SW 1271 (cell line): ENCODE measurements at regions not wholly inside any gene's neighbourhood (a gene's known extent, or its start where the extent isn't known, plus 50 kb on each side); places are given as distances from the start of the nearest gene placed in this dataset.
A peak's percentile ranks its signal among the peaks of the same experiment; 100 is the strongest.
"Not testable (repeated sequence)": the region's sequence is repeated elsewhere in the genome, so short reads cannot be mapped to it uniquely, and the experiment has no call there.

Experiments used
- DNase-seq, 2 experiments: peaks; one replicate each; lab custom pipeline; 2025; lab: John Stamatoyannopoulos, UW

DNA sequence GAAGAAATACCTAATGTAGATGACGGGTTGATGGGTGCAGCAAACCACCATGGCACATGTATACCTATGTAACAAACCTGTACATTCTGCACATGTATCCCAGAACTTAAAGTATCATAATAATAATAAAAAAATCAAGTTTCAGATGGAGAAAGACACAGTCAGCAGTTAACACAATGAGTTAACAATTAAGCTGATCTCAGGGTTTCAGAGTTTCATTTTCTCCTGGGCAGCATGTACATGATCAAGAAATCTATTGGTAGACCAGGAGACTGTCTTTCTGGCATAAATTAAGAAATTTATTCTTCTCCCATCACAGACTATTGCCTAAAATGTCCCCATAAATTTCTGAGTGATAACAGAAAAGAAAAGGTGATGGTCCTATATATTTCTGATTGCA is 155.3 kb downstream of the RAD51AP2 start:
- DNase-seq = no peak

DNA sequence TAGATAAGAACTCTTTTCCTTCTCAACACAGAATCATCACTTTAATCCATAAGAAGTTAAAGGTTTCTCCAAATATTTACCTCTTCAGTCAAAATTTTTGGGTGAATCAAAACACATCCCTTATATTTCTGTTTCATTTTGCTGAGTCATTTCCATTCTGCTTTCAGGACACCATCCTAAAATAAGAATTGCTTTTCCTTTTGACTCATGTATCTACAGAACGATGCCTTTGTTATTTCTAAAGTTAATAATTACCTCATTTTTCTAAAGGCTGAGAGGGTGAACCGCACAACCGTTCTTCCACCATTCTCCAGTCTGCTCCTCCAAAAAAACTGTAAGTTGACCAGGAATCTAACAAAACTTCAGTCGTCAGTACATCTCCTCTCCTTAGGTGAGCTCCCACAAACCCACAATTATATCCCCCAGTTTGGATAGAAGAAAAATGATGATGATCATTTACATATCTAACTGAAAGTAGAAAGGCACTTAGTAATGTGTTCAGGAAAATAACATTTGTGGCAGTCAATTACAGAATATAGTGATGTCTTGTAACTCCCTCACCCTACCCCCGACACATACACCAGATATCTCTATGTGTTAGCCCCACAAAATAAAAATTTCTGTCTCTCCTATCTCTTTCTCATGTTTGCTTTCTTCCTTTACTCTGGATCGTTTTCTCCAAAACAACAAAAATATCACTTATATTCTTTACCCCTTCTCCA is 162.5 kb downstream of the RAD51AP2 start:
- DNase-seq = no peak

GRCh38 chr2:17353263-17353662 is 165.0 kb downstream of the RAD51AP2 start:
- no peak for DNase-seq

DNA sequence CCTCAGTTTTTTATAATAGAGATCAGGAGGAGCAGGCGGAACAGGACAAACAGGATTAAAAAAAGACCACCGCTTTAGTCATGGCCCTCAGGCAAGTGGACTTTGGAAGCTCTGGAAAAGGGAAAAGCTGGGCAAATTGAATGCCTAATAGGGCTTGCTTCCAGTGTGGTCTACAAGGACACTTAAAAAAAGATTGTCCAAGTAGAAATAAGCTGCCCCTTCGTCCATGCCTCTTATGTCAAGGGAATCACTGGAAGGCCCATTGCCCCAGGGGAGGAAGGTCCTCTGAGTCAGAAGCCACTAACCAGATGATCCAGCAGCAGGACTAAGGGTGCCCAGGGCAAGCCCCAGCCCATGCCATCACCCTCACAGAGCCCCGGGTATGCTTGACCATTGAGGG is 175.5 kb downstream of the RAD51AP2 start:
- DNase-seq = not testable (repeated sequence)

GRCh38 chr2:17337507-17337906 is 180.7 kb downstream of the RAD51AP2 start:
- no peak for DNase-seq

- DNase-seq = no peak
Measured at GRCh38 chr2:17336458-17336857, 181.8 kb downstream of the RAD51AP2 start.

DNA sequence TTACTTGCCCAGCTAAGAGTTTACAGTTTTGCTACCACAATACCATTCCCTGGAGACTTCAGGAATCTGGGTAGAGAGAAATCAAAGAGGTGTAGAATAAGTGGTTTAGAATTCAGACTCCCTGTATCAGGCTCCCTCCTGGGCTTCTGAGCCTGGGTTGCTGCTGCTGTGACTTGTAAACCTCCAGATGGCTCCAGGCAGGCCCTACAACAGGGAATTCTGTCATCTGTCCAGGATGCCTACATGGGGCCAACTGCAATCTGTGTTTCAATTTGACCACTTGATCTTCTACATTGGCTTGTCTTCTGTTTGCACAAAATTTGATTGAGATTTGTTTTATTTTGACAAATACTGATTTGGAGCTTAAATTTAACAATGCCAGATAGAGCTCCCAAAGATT is 183.9 kb downstream of the RAD51AP2 start:
- no peak for DNase-seq

- DNase-seq = no peak
Measured at GRCh38 chr2:17331636-17332035, 186.6 kb downstream of the RAD51AP2 start.

GRCh38 chr2:17328161-17328560 is 190.1 kb downstream of the RAD51AP2 start:
- no peak for DNase-seq

DNA sequence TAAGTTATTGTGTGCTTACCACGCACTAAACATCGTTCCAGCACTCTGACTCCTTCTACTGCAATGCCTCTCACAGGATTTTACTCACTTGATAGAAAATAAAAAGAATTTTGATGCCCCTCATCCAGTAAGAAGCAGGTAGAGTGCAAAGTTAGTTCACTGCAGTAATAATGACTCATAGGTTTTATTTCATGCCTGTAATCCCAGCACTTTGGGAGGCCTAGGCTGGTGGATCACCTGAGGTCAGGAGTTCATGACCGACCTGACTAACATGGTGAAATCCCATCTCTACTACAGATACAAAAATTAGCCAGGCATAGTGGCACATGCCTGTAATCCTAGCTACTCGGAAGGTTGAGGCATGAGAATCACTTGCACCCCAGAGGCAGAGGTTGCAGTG is 190.6 kb downstream of the RAD51AP2 start:
- no peak for DNase-seq

- DNase-seq = no peak
Measured at GRCh38 chr2:17326717-17327116, 191.5 kb downstream of the RAD51AP2 start.

DNA sequence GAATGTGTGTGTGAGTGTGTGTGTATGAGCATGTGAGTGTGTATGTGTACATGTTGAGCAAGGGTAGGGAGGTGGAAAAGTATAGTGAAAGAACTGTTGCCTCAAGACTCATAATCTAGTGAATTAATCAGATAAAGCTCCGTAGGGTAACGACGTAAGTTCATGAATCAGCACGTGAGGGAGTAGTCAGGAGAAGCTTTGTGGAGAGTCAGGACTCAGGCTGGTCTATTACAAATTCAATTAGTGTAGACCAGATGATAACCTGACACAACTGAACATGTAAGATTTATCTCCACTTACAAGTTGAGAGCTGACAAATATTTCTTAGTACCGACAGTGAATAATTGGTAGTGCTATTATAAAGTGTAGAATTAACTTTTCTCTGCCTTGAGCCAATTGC is 194.5 kb downstream of the RAD51AP2 start:
- no peak for DNase-seq

DNA sequence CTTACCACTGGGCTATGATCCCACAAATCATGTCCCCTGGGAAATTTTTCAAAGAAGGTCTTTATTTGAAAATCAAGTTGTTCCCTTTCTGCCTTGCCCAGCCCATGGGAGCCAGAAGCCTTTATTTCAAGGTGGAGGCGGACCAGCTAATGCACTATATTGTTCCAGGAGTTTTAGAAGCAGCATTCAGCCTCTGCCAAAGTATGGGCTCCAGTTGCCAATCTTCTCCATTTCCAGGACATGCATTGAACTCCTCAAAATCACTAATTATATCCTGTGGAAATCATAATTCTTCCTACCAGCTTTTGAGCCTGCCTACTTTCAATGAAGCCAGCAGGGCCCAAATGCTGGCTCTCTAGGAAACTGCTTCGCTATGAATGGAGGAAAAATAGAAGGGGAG is 195.8 kb downstream of the RAD51AP2 start:
- DNase-seq = no peak

GRCh38 chr2:17319090-17319489 is 199.2 kb downstream of the RAD51AP2 start:
- DNase-seq = no peak

DNA sequence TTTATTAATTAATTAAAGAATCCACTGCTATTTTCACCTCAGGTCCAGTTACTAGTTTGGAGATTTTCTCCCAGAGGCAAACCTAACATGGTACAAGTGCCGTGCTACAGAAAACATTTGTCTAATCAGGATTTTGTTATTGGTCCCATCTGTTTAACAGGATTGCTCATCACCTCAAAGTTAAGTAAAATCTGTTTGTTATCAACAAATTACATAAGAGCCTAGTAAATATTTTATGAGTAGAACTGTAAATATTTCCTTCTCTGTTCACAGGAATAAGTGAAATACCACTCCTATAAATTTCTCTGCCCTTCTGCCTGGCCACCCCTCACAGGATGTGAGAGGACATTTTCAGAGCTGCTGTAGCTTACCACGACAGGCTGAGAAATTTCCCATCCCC is 200.2 kb downstream of the RAD51AP2 start:
- no peak for DNase-seq

DNA sequence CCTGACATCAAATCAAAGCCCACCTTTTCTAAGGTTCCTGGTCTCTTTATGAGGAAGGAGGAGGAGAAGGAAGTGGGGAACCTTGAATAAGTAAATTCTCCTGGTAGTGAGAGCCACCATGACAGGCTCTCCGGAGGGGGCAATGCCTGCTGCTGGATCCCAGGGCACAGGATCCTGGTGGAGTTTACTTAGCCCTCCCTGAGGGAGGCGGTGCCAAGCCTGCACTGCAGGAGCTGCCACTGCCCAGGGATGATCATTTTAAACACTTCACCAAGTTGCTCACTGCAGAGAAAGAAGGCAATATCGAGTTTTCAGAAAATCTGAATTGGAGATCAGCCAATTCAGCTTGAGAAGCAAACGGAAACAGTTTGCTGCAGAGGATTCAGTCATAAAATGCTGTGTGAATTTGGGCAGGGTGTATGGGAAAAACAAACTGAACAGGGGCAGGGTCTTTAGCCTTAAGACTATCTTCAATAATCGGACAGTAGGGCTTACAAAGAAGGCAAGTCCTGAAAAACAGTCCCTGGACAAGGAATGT is 200.7 kb downstream of the RAD51AP2 start:
- no peak for DNase-seq

DNA sequence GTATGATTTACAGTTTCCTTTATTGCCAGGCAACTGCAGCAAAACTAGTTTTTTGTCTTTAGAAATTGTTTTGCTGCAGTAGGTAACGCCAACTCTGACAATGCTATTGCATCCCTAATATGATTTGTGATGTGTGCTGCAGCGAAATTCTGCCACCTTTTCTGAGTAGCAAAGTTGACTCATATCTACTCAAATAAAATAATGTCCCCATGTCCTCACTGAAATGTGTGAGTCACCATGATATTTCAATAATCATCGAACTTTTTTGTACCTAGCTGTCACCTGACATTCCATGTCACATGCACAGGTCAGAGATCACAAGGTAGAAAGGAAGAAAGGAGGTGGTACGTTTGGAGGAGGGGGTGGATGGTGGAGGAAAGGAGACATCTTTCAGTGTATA is 205.0 kb downstream of the RAD51AP2 start:
- DNase-seq = no peak

- no peak for DNase-seq
Measured at GRCh38 chr2:17311771-17312511, 206.3 kb downstream of the RAD51AP2 start.

- no peak for DNase-seq
Measured at GRCh38 chr2:17311106-17311619, 207.1 kb downstream of the RAD51AP2 start.

DNA sequence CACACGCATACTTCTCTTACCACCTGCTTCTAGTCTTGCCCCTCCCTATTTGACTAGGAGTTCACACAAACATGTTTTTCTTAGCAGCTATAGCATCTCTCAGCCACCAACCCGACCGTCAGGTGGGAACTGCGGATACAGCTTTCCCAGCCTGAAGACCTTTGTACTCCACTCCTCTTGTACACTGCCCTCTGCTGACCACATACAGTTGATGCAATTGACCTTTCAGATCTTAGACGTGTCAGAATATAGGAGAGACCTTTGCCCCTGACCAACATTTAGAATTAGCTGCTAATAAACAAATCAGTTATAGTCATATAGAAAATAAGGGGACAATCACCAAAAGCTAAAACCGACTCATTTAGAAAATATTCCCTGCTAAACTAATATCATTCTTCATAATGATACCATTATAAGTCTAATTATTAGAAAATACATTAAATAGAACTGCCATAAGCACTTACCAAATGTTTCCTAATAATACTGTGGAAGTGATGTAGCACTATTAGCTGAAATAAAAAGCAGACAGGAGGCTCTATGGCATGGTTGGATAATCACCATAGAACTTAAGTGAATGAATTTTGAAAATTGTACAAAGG is 208.4 kb downstream of the RAD51AP2 start:
- peak in 1 of 2 experiments; percentile 38 for DNase-seq

- DNase-seq = no peak
Measured at GRCh38 chr2:17309181-17309580, 209.1 kb downstream of the RAD51AP2 start.

DNA sequence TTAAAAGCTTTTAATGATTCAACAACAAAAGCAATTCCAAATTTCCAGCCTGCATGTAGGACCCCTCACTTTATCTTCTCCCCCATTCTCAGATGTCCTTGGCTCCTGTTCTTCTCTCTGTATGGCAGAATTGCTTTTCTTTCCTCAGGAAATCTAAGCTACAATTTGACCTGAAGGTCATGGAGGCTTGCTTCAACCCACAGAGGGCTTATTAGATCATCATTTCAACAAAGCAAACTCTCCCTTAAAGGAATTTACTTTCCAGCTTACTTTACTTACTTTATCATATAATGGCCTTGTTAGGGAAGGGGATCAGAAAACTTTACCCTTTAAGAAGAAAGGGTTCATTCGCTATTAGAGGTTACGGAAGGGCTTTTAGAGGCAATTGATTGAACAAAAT is 211.5 kb downstream of the RAD51AP2 start:
- DNase-seq = no peak

DNA sequence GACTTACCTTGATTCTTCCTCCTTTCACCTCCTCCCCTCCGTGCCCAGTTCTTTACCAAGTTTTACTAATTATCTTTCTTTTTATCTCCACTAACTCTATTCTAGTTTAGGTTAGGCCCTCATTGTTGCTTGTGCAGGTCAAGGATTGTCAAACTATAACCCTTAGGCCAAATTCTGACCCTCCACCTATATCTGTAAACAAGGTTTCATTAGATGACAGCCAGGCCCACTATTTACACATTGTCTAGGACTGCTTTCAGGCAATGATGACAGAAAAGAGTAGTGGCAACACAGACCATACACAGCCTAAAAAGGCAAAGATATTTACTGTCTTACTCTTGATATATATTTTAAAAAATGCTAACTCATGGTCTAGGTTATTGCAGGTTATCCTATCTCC is 212.0 kb downstream of the RAD51AP2 start:
- DNase-seq = no peak
